Tibial nerve (tissue), 4 donors: ENCODE measurements at regions not wholly inside any gene's neighbourhood (a gene's known extent, or its start where the extent isn't known, plus 50 kb on each side); places are given as distances from the start of the nearest gene placed in this dataset.

ENCODE experiments used
- DNase-seq, 2 donors: peaks; one replicate each; pipeline ENCODE4 v3.0.0-alpha.2; 2019; ENCODE audit warnings: low spot score in 2 of 2
- H3K27ac ChIP-seq, 4 donors: fragments of 200-600 bp; sonication (generic) in 3 of 4; one replicate each; pipeline ENCODE4 v1.5.1; 2017 to 2019; ENCODE audit warnings: mild to moderate bottlenecking in 1 of 4
- H3K27me3 ChIP-seq, 2 donors: fragments of 200-600 bp; sonication (generic) in 1 of 2; one replicate each; pipeline versions ENCODE4 v1.5.1 to v1.6.0; 2017 to 2019
- H3K36me3 ChIP-seq, 3 donors: fragments of 200-600 bp; sonication (generic); one replicate each; pipeline ENCODE4 v1.5.1; 2018 to 2019
- H3K4me1 ChIP-seq, 4 donors: fragments of 200-600 bp; sonication (generic) in 3 of 4; one replicate each; pipeline ENCODE4 v1.5.1; 2017 to 2019
- H3K4me3 ChIP-seq, 4 donors: fragments of 200-600 bp; sonication (generic) in 3 of 4; one replicate each; pipeline ENCODE4 v1.5.1; 2017 to 2019; ENCODE audit warnings: mild to moderate bottlenecking in 1 of 4, moderate library complexity in 1 of 4
- H3K9me3 ChIP-seq, 4 donors: fragments of 200-600 bp; sonication (generic) in 3 of 4; one replicate each; pipeline ENCODE4 v1.5.1; 2017 to 2019
- CTCF ChIP-seq, 5 experiments: fragments of 200-600 bp in 3 of 5; fragments of 450-650 bp in 2 of 5; sonication (generic) in 3 of 5; IDR thresholded peaks; one replicate each; pipeline ENCODE4 v1.5.1; 2016 to 2019; ENCODE audit warnings: antibody characterized with exemption in 5 of 5, mild to moderate bottlenecking in 3 of 5, moderate library complexity in 2 of 5
- EP300 ChIP-seq, 2 donors: sonication (generic); formaldehyde crosslinking; IDR thresholded peaks; one replicate each; pipeline ENCODE4 v1.6.1; 2017; ENCODE audit warnings: antibody characterized with exemption in 2 of 2, mild to moderate bottlenecking in 1 of 2
- POLR2A ChIP-seq, 2 donors: fragments of 450-650 bp; IDR thresholded peaks; one replicate each; pipeline ENCODE4 v1.6.1; 2017; ENCODE audit warnings: antibody characterized with exemption in 2 of 2, mild to moderate bottlenecking in 2 of 2, moderate library complexity in 2 of 2
- WGBS, 2 donors: methylation state at CpG; one replicate each; pipeline ENCODE4 v1.1.5; 2018; 5-methylcytosine and 5-hydroxymethylcytosine counted together

GRCh38 chr16:76665571-76666275 lies 388.5 kb downstream of the CNTNAP4 start:
- Histone ChIP-seq H3K4me1 (no peaks in the 10 kb centered on the region), H3K4me3 (no peak overlapping the region), H3K9me3 (no peaks in the 10 kb centered on the region), H3K36me3 (no peaks in the 10 kb centered on the region), H3K27me3 (no peaks in the 10 kb centered on the region), H3K27ac (no peak overlapping the region)
- no peak for DNase-seq
- 57 to 58% methylated on average over 4 of the region's 4 CpGs for WGBS, 2 donors
- TF ChIP-seq EP300 (IDR thresholded peaks at IDR 0.05): no peak
- no peak for TF ChIP-seq CTCF (IDR thresholded peaks at IDR 0.05)
- TF ChIP-seq POLR2A (IDR thresholded peaks at IDR 0.05): no peak

- TF ChIP-seq POLR2A (IDR thresholded peaks at IDR 0.05) (no peak), EP300 (IDR thresholded peaks at IDR 0.05) (no peak), CTCF (IDR thresholded peaks at IDR 0.05) (no peak)
- H3K9me3 ChIP-seq: no peaks in the 10 kb centered on the region
- WGBS, 2 donors: 82 to 84% methylated on average over 8 of the region's 8 CpGs
Observed at GRCh38 chr16:76668207-76668725, 391.1 kb downstream of the CNTNAP4 start.

DNA sequence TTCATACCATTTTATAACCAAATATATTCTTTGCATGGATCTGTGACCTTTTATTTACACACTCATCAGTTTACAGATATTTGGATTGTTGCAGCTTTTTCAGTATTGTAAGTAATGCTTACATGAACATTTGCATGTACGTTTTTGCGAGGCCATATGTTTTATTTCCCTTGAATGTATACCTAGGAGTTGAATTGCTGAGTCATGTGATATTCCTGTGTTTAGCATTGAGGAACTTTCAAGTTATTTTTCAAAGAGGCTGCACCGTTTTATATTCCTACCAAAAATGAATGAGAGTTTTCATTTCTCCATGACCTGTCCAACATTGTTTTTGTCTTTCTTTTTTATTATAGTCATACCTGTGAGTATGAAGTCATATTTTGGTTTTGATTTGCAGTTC lies 392.1 kb downstream of the CNTNAP4 start:
- Histone ChIP-seq H3K9me3 (no peaks in the 10 kb centered on the region), H3K27ac (no peak overlapping the region), H3K4me1 (no peaks in the 10 kb centered on the region), H3K36me3 (no peaks in the 10 kb centered on the region), H3K4me3 (no peak overlapping the region), H3K27me3 (no peaks in the 10 kb centered on the region)
- DNase-seq: no peak
- TF ChIP-seq CTCF (IDR thresholded peaks at IDR 0.05) (no peak), EP300 (IDR thresholded peaks at IDR 0.05) (no peak), POLR2A (IDR thresholded peaks at IDR 0.05) (no peak)
- 58 to 73% methylated on average over 3 of the region's 3 CpGs for WGBS, 2 donors

More at GRCh38 chr16:76668207-76668725, 391.1 kb downstream of the CNTNAP4 start:
- no peak for DNase-seq
- H3K27me3 ChIP-seq: no peaks in the 10 kb centered on the region
- no peak overlapping the region for H3K27ac ChIP-seq
- no peak overlapping the region for H3K4me3 ChIP-seq
- H3K36me3 ChIP-seq: no peaks in the 10 kb centered on the region
- no peaks in the 10 kb centered on the region for H3K4me1 ChIP-seq

DNA sequence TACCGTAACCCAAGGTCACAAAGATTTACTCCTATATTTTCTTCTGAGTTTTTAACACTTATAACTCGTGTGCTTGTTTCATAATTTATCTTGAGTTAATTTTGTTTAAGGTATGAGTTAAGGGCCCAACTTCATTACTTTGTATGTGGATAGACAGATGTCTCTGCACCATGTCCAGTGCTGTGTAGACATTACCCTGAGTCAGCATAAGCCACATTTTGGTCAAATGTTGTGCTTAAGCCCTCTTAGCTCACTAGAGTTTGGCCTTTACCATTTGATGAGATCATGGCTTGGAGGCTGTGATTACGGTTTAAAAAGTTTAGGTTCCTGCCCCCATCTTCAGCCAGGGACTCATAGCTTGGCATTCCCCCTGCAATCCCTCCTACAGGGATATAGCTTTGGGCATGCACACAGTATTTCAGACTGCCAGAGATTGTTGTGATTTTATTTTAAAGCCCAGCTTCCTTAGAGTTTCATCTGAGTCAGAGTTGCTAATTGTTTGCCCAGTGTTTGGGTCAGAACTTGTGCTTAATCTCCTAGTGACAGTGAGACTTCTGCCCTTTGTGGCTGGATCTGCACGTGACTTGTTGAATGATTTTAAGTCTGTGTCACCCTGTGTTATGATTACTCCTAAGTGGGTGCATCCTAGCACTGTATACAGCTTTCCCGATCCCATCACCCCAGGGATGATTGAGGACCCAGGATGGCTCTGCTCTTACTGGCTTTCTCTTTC lies 393.1 kb downstream of the CNTNAP4 start:
- Histone ChIP-seq H3K4me3 (no peak overlapping the region), H3K27me3 (no peaks in the 10 kb centered on the region), H3K27ac (no peak overlapping the region), H3K9me3 (no peaks in the 10 kb centered on the region), H3K4me1 (no peaks in the 10 kb centered on the region), H3K36me3 (no peaks in the 10 kb centered on the region)
- TF ChIP-seq POLR2A (IDR thresholded peaks at IDR 0.05): no peak
- TF ChIP-seq EP300 (IDR thresholded peaks at IDR 0.05): no peak
- no peak for TF ChIP-seq CTCF (IDR thresholded peaks at IDR 0.05)
- WGBS, 2 donors: 67 to 77% methylated on average over 5 of the region's 5 CpGs
- no peak for DNase-seq

- no peak overlapping the region for H3K27ac ChIP-seq
- peaks cover 0 to 7% (median 2%) of the 10 kb centered on the region in 4 donors for H3K9me3 ChIP-seq
- DNase-seq: no peak
- no peaks in the 10 kb centered on the region for H3K4me1 ChIP-seq
- no peaks in the 10 kb centered on the region for H3K36me3 ChIP-seq
- no peak overlapping the region for H3K4me3 ChIP-seq
- 72 to 78% methylated on average over 1 of the region's 1 CpG for WGBS, 2 donors
- no peaks in the 10 kb centered on the region for H3K27me3 ChIP-seq
- TF ChIP-seq POLR2A (IDR thresholded peaks at IDR 0.05) (no peak), CTCF (IDR thresholded peaks at IDR 0.05) (no peak), EP300 (IDR thresholded peaks at IDR 0.05) (no peak)
Observed at GRCh38 chr16:76676356-76676755, 399.2 kb downstream of the CNTNAP4 start.
